ENCODE measurements at regions not wholly inside any gene's neighbourhood (a gene's known extent, or its start where the extent isn't known, plus 50 kb on each side); places are given as distances from the start of the nearest gene placed in this dataset.
"Not testable (repeated sequence)": the region's sequence is repeated elsewhere in the genome, so short reads cannot be mapped to it uniquely, and the experiment has no call there.

DNA sequence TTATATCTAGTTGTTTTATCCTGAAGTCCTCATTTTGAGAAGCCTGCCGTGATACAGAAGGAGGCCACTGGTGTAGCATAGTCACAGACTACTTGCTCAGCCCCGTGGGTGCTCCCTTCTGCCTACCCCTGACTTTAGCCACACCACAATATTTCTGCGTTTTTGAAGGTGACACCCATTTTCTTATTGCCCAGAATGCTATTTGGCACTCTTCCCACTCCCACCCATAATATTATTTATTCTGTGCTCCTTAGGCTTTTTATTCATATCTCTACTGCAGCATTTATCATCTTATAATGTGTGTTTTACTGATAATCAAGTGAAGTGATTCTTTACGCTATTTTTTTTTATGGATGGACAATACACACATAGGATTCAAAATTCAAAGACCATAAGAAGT is 107.3 kb downstream of the OR2B2 start:
- no peak for DNase-seq

DNA sequence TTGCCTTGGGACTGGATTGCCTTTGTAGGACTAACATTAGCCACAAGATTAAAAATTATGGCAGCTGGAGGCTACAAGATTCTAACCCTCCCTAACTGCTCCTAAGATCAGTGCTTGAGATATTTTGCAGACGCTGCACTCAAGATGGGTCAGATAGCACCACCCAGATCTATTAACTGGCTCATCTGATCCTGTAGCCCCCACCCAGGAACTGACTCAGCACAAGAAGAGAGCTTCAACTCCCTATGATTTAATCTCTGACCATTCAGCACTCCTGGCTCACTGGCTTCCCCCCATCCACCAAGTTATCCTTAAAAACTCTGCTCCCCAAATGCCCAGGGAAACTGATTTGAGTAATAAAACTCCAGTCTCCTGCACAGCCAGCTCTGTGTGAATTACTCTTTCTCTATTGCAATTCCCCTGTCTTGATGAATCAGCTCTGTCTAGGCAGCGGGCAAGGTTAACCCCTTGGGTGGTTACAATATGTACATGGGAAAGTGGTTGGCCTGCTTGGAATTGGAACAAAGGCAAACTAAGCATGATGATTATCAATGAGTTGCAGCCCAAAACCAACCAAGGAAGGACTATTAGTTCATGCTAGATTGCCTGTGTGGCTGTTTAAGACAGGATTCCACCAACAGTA is 111.3 kb downstream of the OR2B2 start:
- DNase-seq: no peak

GRCh38 chr6:27797960-27798359 is 114.2 kb downstream of the OR2B2 start:
- DNase-seq: no peak

- DNase-seq: not testable (repeated sequence)
Observed at GRCh38 chr6:27796736-27797481, 115.3 kb downstream of the OR2B2 start.

DNA sequence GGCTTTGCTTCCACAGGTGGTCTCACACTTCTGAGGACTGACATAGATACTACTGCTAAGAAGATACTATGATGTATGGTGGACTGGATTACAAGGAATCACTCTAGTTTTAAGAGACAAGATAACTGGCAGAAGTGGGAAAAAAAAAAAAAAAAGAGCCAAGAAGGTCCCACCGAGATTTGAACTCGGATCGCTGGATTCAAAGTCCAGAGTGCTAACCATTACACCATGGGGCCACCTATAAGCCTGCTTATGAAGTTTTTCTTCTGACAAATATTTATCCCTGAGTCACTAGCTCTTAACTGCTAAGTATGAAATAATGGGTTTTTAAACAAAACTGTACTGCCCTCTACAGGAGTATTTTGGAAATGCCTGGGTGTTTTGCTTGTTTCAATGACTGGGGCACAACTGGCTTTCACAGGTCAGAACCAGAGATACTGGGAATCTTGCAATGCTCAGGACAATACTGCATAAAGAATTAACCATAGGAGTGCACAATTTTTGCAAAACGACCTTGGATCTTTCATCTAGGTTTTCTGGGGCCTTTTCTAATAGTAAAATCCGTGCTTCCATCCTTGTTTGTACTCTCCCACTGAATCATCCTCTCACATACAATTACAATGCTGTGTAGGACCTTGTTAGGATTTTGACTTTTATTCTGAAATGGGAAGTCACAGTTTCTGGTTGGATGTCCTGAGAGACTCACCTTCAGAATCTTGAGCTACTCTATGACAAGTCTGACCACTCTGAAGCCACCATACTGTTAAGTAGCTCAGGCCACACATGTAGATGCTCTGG is 116.3 kb downstream of the OR2B2 start:
- peak; percentile 57 for DNase-seq

DNA sequence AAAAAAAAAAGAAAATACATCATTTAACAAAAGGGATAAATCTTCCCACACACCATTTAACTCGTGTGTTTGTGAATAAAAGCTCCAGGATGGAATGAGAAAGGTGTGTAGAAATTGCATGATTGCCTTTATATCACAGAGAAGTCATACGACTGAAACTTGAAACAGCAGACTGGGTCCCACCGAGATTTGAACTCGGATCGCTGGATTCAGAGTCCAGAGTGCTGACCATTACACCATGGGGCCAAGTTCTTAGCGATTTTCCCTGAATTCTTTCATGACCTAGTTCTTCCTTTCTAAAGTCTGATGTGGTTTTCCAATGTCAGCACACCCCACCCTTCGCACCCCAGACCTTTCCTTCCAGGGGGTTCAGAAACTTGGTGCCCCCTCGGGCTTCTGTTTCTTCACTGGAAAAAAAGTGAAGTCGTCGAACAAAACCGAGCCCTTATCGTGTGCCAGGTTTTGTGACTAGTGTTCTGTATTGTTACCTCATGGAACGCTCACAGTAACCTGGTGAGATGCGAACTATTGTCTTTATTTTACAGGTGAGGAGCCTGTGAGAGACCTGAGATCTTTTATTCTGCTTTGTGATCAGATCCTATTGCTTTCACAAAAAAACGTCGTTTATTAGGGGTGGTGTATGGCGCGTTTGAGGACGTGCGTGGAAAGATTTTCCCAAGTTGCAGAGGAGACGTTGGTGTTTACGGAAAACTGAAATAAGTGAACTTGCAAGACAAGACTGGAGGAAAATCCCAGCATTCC is 120.8 kb downstream of the OR2B2 start:
- DNase-seq: peak; percentile 68

- not testable (repeated sequence) for DNase-seq
Observed at GRCh38 chr6:27788376-27788775, 123.8 kb downstream of the OR2B2 start.

DNA sequence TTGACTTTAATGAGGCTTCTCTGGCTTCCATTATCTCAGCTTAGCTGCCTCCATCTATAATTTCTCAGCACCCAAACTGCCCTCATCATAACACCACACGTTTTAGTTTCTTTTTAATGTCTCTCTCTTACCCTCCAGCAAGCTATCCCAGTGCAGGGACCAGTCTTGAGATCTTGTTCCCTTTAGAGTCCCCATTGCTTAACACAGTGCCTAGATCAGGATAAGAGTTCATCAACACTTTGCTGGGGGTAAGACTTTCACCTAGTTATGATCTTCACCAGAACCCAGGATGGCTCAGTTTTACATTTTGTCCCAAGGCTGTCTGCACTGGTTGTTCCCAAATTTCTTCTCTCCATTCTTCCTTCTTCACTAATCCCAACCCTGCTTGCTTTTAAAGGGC is 126.1 kb downstream of the OR2B2 start:
- DNase-seq: no peak

DNA sequence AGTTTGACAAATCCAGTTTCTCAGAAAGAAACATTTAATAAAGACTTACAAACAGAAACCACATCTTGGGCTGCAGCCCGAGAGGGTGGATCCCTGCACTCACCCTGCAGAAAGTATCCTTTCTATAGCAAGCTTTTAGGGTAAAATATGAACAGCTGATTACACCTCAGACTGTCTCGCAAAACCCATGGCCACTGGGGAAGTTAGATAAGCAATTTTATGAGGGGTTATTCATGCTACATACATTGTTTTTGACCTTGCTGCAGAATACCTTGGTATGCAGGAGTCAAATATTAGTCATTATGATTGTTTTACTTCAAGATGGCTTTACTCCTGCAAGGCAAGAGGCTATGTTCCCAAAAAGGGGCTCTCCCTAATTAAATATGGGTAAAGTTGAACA is 126.9 kb downstream of the OR2B2 start:
- no peak for DNase-seq

DNA sequence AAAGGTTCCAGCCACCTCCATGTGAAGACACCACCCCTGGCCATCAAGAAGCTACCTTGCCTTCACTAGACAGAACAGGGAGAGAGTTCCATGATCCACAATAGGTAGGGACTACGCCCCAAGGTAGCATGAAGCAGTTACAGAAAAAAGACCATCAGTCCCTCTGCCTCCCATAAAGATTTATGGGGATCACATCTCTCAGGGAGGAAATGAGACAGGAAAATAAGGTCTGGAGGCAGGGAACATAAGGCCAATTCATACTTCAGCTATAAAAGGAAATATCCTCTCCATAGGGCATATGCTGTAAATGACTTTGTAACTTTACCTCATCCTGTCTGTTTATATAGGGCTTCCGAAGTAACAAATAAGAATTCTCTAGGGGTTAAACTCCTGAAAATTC is 129.4 kb downstream of the OR2B2 start:
- DNase-seq: no peak

GRCh38 chr6:27778625-27779417 is 133.4 kb downstream of the OR2B2 start:
- no peak for DNase-seq

DNA sequence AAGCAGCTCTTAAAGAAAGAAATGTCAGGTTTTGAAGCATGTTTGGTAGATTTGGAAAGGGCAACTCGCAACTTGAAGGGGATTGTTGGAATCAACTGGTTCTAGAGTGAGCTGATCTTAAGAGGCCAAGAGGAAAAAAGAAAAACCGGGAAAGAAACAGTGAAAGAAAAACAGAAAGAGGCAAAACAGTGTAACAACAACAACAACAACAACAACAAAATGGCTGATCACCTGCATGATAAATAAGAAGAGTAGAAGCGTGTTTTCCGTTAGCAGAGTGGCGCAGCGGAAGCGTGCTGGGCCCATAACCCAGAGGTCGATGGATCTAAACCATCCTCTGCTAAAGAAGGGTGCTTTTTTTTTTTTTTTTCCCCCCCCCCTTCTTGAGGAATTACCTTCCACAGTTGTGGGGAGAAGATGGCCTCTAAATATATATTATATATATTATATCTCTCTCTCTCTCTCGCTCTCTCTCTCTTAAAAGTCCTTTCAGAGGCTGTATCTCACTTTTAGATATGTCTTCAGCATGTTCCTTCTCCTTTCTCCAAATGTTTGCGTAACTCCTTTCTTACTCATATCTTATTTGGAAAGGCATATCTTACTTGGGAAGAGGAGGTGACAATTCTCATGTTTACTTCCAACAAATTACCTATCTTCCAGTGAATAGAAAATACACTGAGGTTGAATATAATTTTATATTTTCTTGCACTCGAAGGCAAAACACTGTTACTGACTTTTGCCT is 134.4 kb downstream of the OR2B2 start:
- no peak for DNase-seq

GRCh38 chr6:27777126-27777525 is 135.1 kb downstream of the OR2B2 start:
- no peak for DNase-seq

DNA sequence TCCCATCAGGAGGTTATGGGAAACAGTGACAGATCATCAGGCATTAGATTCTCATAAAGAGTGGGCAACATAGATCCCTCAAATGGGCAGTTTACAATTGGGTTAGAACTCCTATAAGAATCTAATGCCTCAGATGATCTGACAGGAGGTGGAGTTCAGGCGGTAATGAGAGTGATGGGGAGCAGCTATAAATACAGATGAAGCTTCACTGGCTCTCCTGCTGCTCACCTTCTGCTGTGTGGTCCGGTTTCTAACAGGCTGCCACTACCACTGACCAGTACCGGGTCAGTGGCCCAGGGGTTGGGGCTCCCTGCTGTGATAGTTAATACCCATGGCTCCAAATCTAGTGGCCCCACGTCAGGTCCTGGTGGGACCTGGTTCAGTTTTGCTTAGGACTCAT is 135.7 kb downstream of the OR2B2 start:
- no peak for DNase-seq

DNA sequence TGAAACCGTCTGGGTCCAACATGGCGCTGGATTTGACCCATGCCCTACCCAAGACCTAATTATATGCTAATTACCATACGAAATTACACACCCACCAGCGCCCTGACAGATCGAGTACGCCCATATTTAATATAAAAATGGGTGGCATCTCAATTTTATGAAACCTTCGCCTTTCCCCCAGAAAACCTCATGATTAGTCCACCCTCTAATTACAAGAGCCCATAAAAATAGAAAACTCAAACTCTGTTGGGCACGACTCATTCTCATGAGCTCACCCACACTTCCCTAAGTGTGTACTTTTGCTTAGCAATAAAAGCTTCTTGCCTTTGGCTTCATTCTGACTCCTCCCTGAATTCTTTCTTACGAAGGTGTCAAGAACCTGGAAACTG is 136.4 kb downstream of the OR2B2 start:
- DNase-seq: no peak

DNA sequence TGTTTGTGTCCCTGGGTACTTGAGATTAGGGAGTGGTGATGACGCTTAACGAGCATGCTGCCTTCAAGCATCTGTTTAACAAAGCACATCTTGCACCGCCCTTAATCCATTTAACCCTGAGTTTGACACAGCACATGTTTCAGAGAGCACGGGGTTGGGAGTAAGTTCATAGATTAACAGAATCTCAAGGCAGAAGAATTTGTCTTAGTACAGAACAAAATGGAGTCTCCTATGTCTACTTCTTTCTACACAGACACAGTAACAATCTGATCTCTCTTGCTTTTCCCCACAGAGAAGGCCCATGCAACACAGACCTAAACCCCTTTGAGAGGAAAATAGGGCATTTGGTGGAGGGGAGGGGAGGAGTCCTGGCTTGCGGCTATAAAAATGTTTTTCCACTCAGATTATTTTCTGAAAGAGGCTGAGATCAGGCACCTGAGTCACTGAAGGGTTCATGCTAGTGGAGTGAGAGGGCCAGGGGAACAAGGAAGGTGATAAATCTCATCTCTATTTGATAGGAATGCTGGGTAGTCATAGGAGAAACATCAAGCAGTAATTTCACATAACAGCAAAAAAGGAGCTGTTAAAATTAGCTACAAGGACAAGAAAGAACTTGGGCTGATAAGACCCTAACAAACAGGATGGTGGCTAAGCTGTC is 136.9 kb downstream of the OR2B2 start:
- not testable (repeated sequence) for DNase-seq

DNA sequence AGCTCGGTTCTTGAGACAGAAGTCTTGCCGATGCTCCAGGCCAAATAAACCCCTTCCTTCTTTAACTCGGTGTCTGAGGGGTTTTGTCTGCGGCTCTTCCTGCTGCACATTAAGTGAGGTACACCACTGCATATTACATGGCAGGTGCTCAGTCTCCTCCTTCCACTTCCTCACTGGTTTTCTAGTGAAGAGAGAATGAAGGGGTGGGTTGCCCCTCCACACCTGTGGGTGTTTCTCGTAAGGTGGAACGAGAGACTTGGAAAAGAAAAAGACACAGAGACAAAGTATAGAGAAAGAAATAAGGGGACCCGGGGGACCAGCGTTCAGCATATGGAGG is 138.0 kb downstream of the OR2B2 start:
- DNase-seq: not testable (repeated sequence)

DNA sequence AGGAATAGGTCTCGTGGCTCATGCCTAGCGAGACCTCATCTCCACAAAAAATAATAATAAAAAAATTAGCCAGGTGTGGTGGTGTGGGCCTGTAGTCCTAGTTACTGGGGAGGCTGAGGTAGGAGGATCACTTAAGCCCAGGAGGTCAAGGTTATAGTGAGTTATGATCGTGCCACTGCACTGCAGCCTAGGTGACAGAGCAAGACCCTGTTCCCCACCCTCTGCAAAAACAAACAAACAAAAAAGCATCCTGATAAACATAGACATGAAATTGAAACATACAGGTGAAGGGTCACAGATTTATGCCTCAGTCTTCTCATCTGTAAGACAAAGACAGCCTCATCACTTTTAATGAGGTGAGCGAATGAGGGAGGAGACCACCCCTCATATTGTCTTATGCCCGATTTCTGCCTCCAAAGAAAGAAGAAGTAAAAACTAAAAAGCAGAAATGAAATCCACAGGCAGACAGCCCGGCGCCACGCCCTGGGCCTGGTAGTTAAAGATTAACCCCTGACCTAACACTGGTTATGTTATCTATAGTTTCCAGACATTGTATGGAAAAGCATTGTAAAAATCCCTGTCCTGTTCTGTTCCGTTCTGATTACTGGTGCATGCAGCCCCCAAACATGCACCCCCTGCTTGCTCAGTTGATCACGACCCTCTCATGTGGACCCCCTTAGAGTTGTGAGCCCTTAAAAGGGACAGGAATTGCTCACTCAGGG is 138.5 kb downstream of the OR2B2 start:
- DNase-seq: not testable (repeated sequence)

DNA sequence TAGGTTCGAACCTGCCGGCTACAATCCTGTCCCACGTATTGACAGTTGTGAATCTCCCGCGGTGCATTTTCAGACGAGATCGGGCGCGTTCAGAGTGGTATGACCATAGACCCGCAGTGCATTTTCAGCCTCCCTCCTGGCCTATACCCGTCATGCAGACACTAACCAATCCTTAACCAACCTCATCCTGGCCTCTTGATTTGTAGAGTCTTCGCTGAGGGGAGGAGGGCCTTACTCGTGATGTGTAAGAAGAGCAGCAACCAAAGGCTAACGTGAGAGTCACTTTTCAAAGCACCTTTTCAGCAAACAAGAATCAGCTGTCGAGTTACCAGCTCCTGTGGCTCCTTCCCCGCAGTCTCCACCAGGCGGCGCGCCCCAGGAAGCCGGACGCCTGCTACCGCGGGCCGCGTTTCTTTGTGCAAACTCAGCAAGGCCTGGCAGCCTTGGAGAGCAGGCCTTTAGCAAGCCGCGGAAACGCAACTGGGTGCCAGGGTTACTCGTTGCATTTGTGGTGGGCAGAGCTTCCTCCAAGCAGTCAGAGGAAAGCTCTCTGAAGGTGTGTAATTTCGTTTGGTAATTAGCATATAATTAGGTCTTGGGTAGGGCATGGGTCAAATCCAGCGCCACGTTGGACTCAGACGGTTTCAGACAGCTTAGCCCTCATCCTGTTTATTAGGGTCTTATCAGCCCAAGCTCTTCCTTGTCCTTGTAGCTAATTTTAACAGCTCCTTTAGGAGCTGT is 139.8 kb downstream of the OR2B2 start:
- peak; percentile 90 for DNase-seq

DNA sequence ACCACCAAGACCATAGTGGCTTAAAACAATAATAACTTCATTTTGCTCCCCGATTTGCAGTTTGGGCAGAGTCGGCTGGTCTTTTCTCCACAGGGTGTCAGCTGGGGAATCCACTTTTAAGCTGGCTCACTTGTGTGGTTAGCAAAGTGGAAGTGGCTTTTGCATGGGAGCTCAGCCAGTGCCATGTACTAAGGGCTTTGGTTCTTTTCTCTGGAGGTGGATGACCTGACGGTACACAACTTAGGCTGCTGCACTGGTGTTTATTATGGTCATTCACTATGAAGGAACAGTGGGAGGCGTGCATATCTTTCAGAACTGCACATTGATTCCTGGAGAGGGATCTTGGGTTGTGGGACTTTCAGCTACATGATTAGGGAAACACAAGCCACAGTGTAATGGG is 141.0 kb downstream of the OR2B2 start:
- no peak for DNase-seq
